HepG2 (cell line): ENCODE measurements at regions not wholly inside any gene's neighbourhood (a gene's known extent, or its start where the extent isn't known, plus 50 kb on each side); places are given as distances from the start of the nearest gene placed in this dataset.

Source experiments
- ATAC-seq: fragments of 200-7000 bp; cut with Tn5 transposase; 3 replicates; pipeline ENCODE4 v1.9.1; 2020; ENCODE audit warnings: mild to moderate bottlenecking, moderate library complexity
- BruUV-seq: library from RNA; stranded (reverse); fragments of 400-500 nt; replicated peaks from 2 replicates; lab custom pipeline; 2021; lab: Mats Ljungman, UMichigan
- CTCF ChIA-PET: fragments of 300-600 bp; formaldehyde crosslinking; extraction: SDS; loops from one replicate; lab custom pipeline; 2021; ENCODE audit warnings: low total read pairs, inconsistent platforms, low intra/inter-chr PET ratio; lab: Yijun Ruan, JAX
- POLR2A ChIA-PET: fragments of 350-600 bp; sonication (Branson Sonifier 250); formaldehyde crosslinking; loops from one replicate; lab custom pipeline; 2020; ENCODE audit warnings: antibody characterized with exemption, inconsistent platforms; lab: Yijun Ruan, JAX
- DNase-seq: peaks from one replicate; pipeline ENCODE4 v3.0.0-alpha.2; 2015; ENCODE audit warnings: low spot score
- FAIRE-seq: peaks from 3 replicates; lab custom pipeline; 2011; peaks lifted over from hg19 to GRCh38; lab: Jason Lieb, UNC
- H2AFZ ChIP-seq: one replicate; pipeline ENCODE4 v1.6.1; 2011; ENCODE audit warnings: low read length, inconsistent platforms
- H3K27ac ChIP-seq: fragments of 300-600 bp; 3 replicates; pipeline ENCODE4 v1.8.0; 2011; ENCODE audit warnings: mixed run types, mild to moderate bottlenecking, mixed read lengths, low read length, inconsistent platforms; ENCODE audit not compliant: insufficient read depth; ENCODE audit errors: extremely low read length
- H3K27me3 ChIP-seq, 2 experiments: fragments of 200-600 bp in 1 of 2; 2 replicates in 1 of 2; 3 replicates in 1 of 2; pipeline versions ENCODE4 v1.6.0 to v1.8.0; 2011; ENCODE audit warnings: low read length in 2 of 2, mild to moderate bottlenecking in 2 of 2, moderate library complexity in 2 of 2, inconsistent platforms in 1 of 2; ENCODE audit not compliant: insufficient read depth in 2 of 2, control insufficient read depth in 1 of 2
- H3K36me3 ChIP-seq, 2 experiments: fragments of 200-600 bp in 1 of 2; replicated peaks in 1 of 2; 2 replicates in 1 of 2; 3 replicates in 1 of 2; pipeline versions ENCODE4 v1.5.1 to v1.8.0; 2011; ENCODE audit warnings: low read length in 2 of 2, inconsistent platforms in 1 of 2; ENCODE audit not compliant: insufficient read depth in 2 of 2, control insufficient read depth in 1 of 2
- H3K4me1 ChIP-seq: 2 replicates; pipeline ENCODE4 v1.5.1; 2012; ENCODE audit warnings: low read length, inconsistent platforms; ENCODE audit not compliant: insufficient read depth
- H3K4me2 ChIP-seq: 2 replicates; pipeline ENCODE4 v1.6.0; 2011; ENCODE audit warnings: low read depth, low read length, inconsistent platforms
- H3K4me3 ChIP-seq, 3 experiments: fragments of 200-600 bp in 1 of 3; sonication (generic), shearing (Covaris generic) in 1 of 3; replicated peaks in 1 of 3; 2 replicates each; pipeline ENCODE4 v1.5.1; 2011 to 2016; ENCODE audit warnings: low read length in 3 of 3, inconsistent platforms in 2 of 3, low read depth in 2 of 3, mild to moderate bottlenecking in 2 of 3, control low read depth in 1 of 3, mixed read lengths in 1 of 3; ENCODE audit not compliant: insufficient read depth in 1 of 3
- H3K79me2 ChIP-seq: one replicate; pipeline ENCODE4 v1.6.1; 2011; ENCODE audit warnings: low read length, inconsistent platforms; ENCODE audit not compliant: insufficient read depth
- H3K9ac ChIP-seq: 2 replicates; pipeline ENCODE4 v1.6.0; 2011; ENCODE audit warnings: mild to moderate bottlenecking, low read depth, low read length, inconsistent platforms; ENCODE audit not compliant: insufficient read depth
- H3K9me3 ChIP-seq: 2 replicates; pipeline ENCODE4 v1.5.1; 2012; ENCODE audit warnings: mild to moderate bottlenecking, low read length
- H4K20me1 ChIP-seq: 2 replicates; pipeline ENCODE4 v1.6.0; 2011; ENCODE audit warnings: inconsistent platforms, mild to moderate bottlenecking, low read length, moderate library complexity; ENCODE audit not compliant: insufficient read depth
- ATRX ChIP-seq: sonication (generic); formaldehyde crosslinking; IDR thresholded peaks from 2 replicates; pipeline ENCODE4 v1.4.0; 2020; ENCODE audit warnings: missing genetic modification reagents, borderline replicate concordance
- MAF1 ChIP-seq: sonication (generic); formaldehyde crosslinking; IDR thresholded peaks from 2 replicates; pipeline ENCODE4 v1.5.0; 2020; ENCODE audit warnings: missing genetic modification reagents, borderline replicate concordance
- ZNF570 ChIP-seq: sonication (generic); formaldehyde crosslinking; IDR thresholded peaks from 2 replicates; pipeline ENCODE4 v1.4.0; 2020; ENCODE audit warnings: mild to moderate bottlenecking, missing genetic modification reagents, borderline replicate concordance
- WGBS: methylation state at CpG from one replicate; pipeline ENCODE4 v1.1.6; 2017; ENCODE audit warnings: low lambda C conversion rate; 5-methylcytosine and 5-hydroxymethylcytosine counted together
- in situ Hi-C: cut with HindIII; loops from 2 replicates; pipeline ENCODE4 v1.10.0; 2017; ENCODE audit warnings: low pct_unique_long_range_greater_than_20kb; ENCODE audit not compliant: extremely low pct_ligation_motif_present
- intact Hi-C: fragments of 100-400 bp; cut with micrococcal nuclease; formaldehyde crosslinking; loops from one replicate; pipeline ENCODE4 v1.10.0; 2022; ENCODE audit not compliant: unreplicated experiment

DNA sequence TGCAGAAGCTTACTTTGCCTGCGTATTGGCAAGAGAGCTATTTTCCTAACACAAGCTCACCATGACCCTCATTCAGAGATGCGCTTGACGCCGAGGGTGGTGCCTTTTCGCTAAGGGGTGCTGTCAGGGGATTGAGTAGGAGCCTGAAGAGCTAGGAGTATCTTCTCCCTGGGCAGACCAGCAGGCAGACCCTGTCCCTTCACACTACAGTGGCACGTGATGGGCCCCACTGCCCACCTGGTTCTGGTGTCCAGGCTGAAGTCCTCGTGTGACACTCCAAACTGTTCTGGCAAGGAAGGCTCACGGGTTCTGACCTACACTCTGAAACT lies 198.3 kb downstream of the AUH start (continued):
- TF ChIP-seq ATRX (CRISPR knock-in tag): no peak

DNA sequence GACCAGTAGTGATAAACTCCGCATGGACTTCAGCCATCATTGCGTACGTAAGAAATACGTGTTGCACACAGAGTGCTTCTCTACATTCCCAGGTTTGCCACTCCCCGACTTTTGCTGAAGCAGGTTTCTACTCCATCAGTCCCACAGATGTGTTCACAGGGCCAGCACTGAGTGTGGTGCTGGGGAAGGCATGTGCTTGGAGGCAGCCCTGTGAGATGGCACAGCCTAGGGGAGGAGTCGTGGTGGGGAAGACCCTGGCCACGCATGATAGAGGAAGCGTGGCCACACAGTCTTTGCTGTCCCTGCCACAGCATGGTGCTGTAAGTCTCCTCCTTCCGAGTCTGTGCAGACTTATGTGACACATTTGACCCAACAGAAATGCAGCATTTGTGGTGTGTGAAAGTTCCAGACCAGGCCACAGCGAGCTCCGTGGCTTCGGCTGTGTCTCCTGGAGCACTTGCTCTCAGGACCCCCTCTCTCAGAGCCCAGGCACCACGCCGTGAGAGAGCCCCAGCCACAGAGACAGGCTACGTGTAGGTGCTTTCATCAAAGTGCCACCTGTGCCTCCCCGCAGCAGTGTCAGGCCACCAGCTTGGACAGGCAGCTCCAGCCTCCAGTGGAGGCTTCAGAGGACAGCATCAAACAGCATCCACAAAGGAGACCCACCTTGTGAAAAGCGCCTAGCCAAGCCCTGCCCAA lies 197.8 kb downstream of the AUH start:
- Histone ChIP-seq H4K20me1 (no peaks in the 10 kb centered on the region), H3K4me1 (peaks cover 33% of the 10 kb centered on the region), H3K27ac (no peak overlapping the region), H3K79me2 (no peaks in the 10 kb centered on the region), H3K27me3 (no peaks in the 10 kb centered on the region), H3K9me3 (no peaks in the 10 kb centered on the region), H3K9ac (no peak overlapping the region), H3K4me3 (no peak overlapping the region), H3K36me3 (no peaks in the 10 kb centered on the region), H2AFZ (no peak overlapping the region), H3K4me2 (no peak overlapping the region)
- FAIRE-seq: no peak
- BruUV-seq: no TSS peak
- 96% methylated on average over 15 of the region's 17 CpGs for WGBS
- POLR2A ChIA-PET: interaction anchor here (1.3 kb wide), 1 partner anchor 31 kb away, joined by 3 read pairs; no protein-coding TSS in a partner anchor
- no peak for DNase-seq
- in situ Hi-C loops (no loop called here), intact Hi-C loops (no loop called here)
- TF ChIP-seq ZNF570 (CRISPR knock-in tag): no peak
- TF ChIP-seq MAF1 (CRISPR knock-in tag): no peak
- ATAC-seq: no peak
- CTCF ChIA-PET: no interaction called here
